ENCODE measurements at regions not wholly inside any gene's neighbourhood (a gene's known extent, or its start where the extent isn't known, plus 50 kb on each side); places are given as distances from the start of the nearest gene placed in this dataset.

- intact Hi-C loops (cut with micrococcal nuclease), result no loop called here
- Mint-ChIP-seq H3K4me1 (ENCODE audit: low read depth) (peaks cover 19% of the 10 kb centered on the region), H3K36me3 (no peaks in the 10 kb centered on the region), H3K9me3 (no peaks in the 10 kb centered on the region), H3K27me3 (peaks cover 12% of the 10 kb centered on the region), H3K4me3 (no peak overlapping the region), H3K27ac (no peak overlapping the region)
- ChIA-PET POLR2A (interaction anchor here (0.6 kb wide), 1 partner anchor 1310 kb away, joined by 4 read pairs; the partner anchor contains the start of gene SLC38A1), CTCF (no interaction called here)
- DNase-seq, result no peak
These were observed 127.0 kb downstream of the RPAP3 start for GRCh38 chr12:47578836-47579235.

- H3K4me3 Mint-ChIP-seq, result no peak overlapping the region
- ChIA-PET POLR2A (no interaction called here), CTCF (no interaction called here)
- DNase-seq, result no peak
- H3K36me3 Mint-ChIP-seq, result no peaks in the 10 kb centered on the region
- no peaks in the 10 kb centered on the region for H3K9me3 Mint-ChIP-seq
- intact Hi-C loops (cut with micrococcal nuclease), result no loop called here
- H3K4me1 Mint-ChIP-seq (ENCODE audit: low read depth), result peaks cover 28% of the 10 kb centered on the region
- no peak overlapping the region for H3K27ac Mint-ChIP-seq
- peaks cover 12% of the 10 kb centered on the region for H3K27me3 Mint-ChIP-seq
These were observed 128.4 kb downstream of the RPAP3 start for GRCh38 chr12:47577206-47577989.

DNA sequence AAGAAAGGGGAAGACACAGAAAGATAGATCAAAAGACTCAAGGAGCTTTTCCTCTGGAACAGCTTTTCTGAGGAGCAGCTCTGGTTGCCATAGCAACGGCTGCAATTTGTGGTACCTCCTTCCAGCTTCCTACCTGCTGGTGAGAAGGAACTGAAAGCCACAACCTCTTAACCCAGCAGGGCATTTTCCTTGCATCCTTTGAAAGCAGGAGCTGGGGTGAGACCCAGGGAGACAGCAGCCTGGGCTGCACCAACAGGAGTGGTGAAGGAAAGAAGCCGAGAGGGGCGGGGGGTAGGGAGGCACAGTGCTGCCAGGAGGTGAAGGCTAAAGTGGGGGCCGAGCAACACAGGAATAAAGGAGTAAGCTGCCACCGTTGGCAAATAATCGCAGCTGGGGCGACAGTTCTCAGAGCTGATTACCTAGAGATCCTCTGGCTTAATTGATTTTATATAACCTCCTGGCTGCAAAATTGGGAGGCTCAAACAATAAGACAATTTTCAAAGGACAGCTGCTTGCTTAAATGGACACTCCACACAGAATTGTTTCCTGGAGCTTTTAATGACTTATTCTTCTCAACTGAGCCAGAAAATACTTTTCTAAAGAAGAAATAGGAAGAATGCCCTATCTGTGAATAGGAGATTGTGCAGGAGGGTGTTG lies 129.4 kb downstream of the RPAP3 start:
- H3K36me3 Mint-ChIP-seq, result no peaks in the 10 kb centered on the region
- POLR2A ChIA-PET, result no interaction called here
- CTCF ChIA-PET, result interaction anchor here (0.6 kb wide), 1 partner anchor 45 kb away, joined by 3 read pairs; no protein-coding TSS in a partner anchor
- no peaks in the 10 kb centered on the region for H3K9me3 Mint-ChIP-seq
- intact Hi-C loops (cut with micrococcal nuclease), result no loop called here
- peaks cover 12% of the 10 kb centered on the region for H3K27me3 Mint-ChIP-seq
- H3K27ac Mint-ChIP-seq, result no peak overlapping the region
- peaks cover 28% of the 10 kb centered on the region for H3K4me1 Mint-ChIP-seq (ENCODE audit: low read depth)
- H3K4me3 Mint-ChIP-seq, result no peak overlapping the region
- no peak for DNase-seq

GRCh38 chr12:47574252-47575021 lies 131.4 kb downstream of the RPAP3 start:
- H3K27me3 Mint-ChIP-seq, result peaks cover 12% of the 10 kb centered on the region
- no peak overlapping the region for H3K4me3 Mint-ChIP-seq
- no peak overlapping the region for H3K27ac Mint-ChIP-seq
- DNase-seq, result no peak
- CTCF ChIA-PET, result interaction anchor here (1.3 kb wide), 1 partner anchor 62 kb away, joined by 4 read pairs; no protein-coding TSS in a partner anchor
- POLR2A ChIA-PET, result interaction anchor here (0.6 kb wide), 1 partner anchor 506 kb away, joined by 3 read pairs; no protein-coding TSS in a partner anchor
- H3K4me1 Mint-ChIP-seq (ENCODE audit: low read depth), result peaks cover 28% of the 10 kb centered on the region
- intact Hi-C loops (cut with micrococcal nuclease), result loop anchor here (5.0 kb wide), 1 partner anchor 162 kb away; no protein-coding TSS in a partner anchor
- H3K36me3 Mint-ChIP-seq, result no peaks in the 10 kb centered on the region
- no peaks in the 10 kb centered on the region for H3K9me3 Mint-ChIP-seq

GRCh38 chr12:47573146-47573659 lies 132.6 kb downstream of the RPAP3 start:
- Mint-ChIP-seq H3K9me3 (no peaks in the 10 kb centered on the region), H3K27me3 (peaks cover 7% of the 10 kb centered on the region), H3K4me1 (ENCODE audit: low read depth) (peaks cover 28% of the 10 kb centered on the region), H3K36me3 (no peaks in the 10 kb centered on the region), H3K4me3 (no peak overlapping the region), H3K27ac (no peak overlapping the region)
- intact Hi-C loops (cut with micrococcal nuclease), result loop anchor here (5.0 kb wide), 1 partner anchor 161 kb away; no protein-coding TSS in a partner anchor
- ChIA-PET POLR2A (interaction anchor here (0.5 kb wide), 1 partner anchor 1166 kb away, joined by 3 read pairs; no protein-coding TSS in a partner anchor), CTCF (no interaction called here)
- DNase-seq, result no peak

DNA sequence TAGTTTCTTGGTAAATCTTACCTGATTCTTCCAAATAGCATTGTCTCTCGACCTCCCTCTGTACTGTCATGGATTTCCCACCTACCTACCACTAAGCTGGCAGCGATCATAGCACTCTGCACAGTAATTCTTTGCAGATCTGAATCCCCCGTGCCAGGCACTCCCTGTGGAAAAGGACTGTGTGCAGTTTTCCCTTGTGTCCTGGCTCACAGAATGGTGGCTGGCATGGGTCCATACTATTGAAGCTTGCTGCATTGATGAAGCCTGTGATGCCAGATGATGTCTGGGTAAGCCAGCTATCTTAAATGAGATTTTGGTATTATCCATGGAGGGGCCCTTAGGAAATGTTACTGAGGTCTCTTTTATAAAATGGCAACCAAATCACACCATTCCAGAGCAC lies 135.7 kb downstream of the RPAP3 start:
- Mint-ChIP-seq H3K4me1 (ENCODE audit: low read depth) (peaks cover 21% of the 10 kb centered on the region), H3K36me3 (no peaks in the 10 kb centered on the region), H3K27me3 (no peaks in the 10 kb centered on the region), H3K27ac (no peak overlapping the region), H3K9me3 (no peaks in the 10 kb centered on the region), H3K4me3 (no peak overlapping the region)
- no peak for DNase-seq
- POLR2A ChIA-PET, result no interaction called here
- CTCF ChIA-PET, result no interaction called here
- intact Hi-C loops (cut with micrococcal nuclease), result loop anchor here (5.0 kb wide), 1 partner anchor 158 kb away; no protein-coding TSS in a partner anchor

GRCh38 chr12:47562201-47562600 lies 143.6 kb downstream of the RPAP3 start:
- ChIA-PET CTCF (no interaction called here), POLR2A (no interaction called here)
- H3K9me3 Mint-ChIP-seq, result no peaks in the 10 kb centered on the region
- intact Hi-C loops (cut with micrococcal nuclease), result no loop called here
- no peaks in the 10 kb centered on the region for H3K36me3 Mint-ChIP-seq
- no peak for DNase-seq
- no peak overlapping the region for H3K27ac Mint-ChIP-seq
- H3K4me3 Mint-ChIP-seq, result no peak overlapping the region
- H3K27me3 Mint-ChIP-seq, result no peaks in the 10 kb centered on the region
- H3K4me1 Mint-ChIP-seq (ENCODE audit: low read depth), result peaks cover 6% of the 10 kb centered on the region

- intact Hi-C loops (cut with micrococcal nuclease), result no loop called here
- DNase-seq, result no peak
- CTCF ChIA-PET, result no interaction called here
- Mint-ChIP-seq H3K36me3 (no peaks in the 10 kb centered on the region), H3K27me3 (no peaks in the 10 kb centered on the region), H3K9me3 (no peaks in the 10 kb centered on the region), H3K4me3 (no peak overlapping the region), H3K27ac (no peak overlapping the region), H3K4me1 (ENCODE audit: low read depth) (peaks cover 6% of the 10 kb centered on the region)
- POLR2A ChIA-PET, result no interaction called here
These were observed 144.1 kb downstream of the RPAP3 start for GRCh38 chr12:47561746-47562145.

DNA sequence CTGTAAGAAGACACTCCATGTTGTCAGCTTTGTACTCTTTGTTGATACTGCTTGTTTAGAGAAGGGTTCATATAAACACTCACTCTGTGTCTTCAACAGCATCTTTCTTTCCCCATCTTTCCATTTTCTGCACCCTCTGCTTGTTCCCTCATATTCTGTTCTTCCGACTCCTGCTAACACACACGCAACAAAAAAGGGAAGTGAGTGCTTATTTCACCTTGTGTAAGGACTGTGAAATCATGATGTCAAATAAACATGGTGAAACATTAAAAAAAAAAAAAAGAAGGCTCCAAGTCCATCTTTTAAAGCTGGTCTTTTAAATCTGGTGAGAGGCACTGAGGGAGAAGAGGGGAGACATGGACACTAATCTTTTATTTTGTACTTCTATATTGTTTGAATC lies 145.4 kb downstream of the RPAP3 start:
- CTCF ChIA-PET, result no interaction called here
- H3K4me1 Mint-ChIP-seq (ENCODE audit: low read depth), result peaks cover 6% of the 10 kb centered on the region
- no peaks in the 10 kb centered on the region for H3K27me3 Mint-ChIP-seq
- no peak overlapping the region for H3K27ac Mint-ChIP-seq
- no peak for DNase-seq
- intact Hi-C loops (cut with micrococcal nuclease), result no loop called here
- POLR2A ChIA-PET, result no interaction called here
- H3K36me3 Mint-ChIP-seq, result no peaks in the 10 kb centered on the region
- no peaks in the 10 kb centered on the region for H3K9me3 Mint-ChIP-seq
- no peak overlapping the region for H3K4me3 Mint-ChIP-seq

DNA sequence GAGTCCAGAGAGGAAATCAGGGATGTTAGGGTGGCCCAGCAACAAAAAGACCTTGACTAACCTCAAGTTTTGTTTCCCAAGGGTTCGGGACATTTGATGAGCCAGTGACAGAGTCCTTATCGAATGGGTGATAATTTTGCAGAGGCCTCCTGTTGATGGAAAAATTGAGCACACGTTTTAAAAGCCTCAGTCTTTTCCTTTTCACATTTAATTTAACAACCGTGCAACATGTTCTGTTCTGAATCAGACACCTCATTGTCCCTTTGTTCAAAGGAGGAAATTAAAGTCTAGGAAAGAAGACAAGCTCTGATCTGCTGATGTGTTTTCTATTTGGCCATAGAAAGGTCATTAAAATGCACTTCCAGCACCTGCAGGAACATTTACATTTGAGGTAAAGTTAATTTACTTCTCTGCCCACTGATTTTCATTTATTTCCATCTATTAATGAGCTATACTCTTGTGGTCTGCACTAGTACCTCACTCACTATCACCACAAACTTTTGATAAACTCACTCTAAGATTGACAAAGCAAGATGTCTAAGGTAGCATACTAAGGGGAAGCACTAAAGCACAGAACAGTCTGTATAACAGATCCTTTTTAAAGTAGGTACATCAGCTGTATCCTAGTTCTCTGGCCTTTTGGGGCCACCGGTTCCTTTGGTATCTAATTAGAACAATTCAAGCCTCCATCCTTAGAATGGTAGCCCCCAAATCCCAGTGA lies 147.0 kb downstream of the RPAP3 start:
- peaks cover 4% of the 10 kb centered on the region for H3K9me3 Mint-ChIP-seq
- peaks cover 6% of the 10 kb centered on the region for H3K4me1 Mint-ChIP-seq (ENCODE audit: low read depth)
- H3K4me3 Mint-ChIP-seq, result no peak overlapping the region
- DNase-seq, result no peak
- ChIA-PET POLR2A (no interaction called here), CTCF (no interaction called here)
- no peaks in the 10 kb centered on the region for H3K27me3 Mint-ChIP-seq
- intact Hi-C loops (cut with micrococcal nuclease), result no loop called here
- H3K36me3 Mint-ChIP-seq, result no peaks in the 10 kb centered on the region
- H3K27ac Mint-ChIP-seq, result no peak overlapping the region

DNA sequence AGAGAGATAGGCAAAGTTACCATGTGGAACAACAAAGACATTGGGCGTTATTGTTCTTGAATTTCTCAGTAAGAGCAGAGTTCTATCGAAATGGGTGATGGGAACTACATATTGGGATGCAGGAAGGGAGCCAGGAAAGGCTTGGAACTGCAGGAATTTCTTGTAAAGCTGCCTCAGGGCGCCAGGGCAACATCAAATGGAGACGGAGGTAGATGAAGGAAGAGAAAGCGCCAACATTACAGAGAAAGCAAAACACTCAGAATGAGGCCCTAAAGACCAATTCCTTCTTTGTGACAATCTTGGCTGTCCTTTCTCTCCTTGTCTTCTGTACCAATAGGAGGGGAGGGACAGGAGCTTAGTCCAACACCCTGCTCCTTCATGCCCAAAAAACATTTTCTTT lies 148.4 kb downstream of the RPAP3 start:
- H3K27ac Mint-ChIP-seq, result no peak overlapping the region
- H3K36me3 Mint-ChIP-seq, result peaks cover 4% of the 10 kb centered on the region
- H3K4me1 Mint-ChIP-seq (ENCODE audit: low read depth), result peaks cover 6% of the 10 kb centered on the region
- H3K9me3 Mint-ChIP-seq, result peaks cover 13% of the 10 kb centered on the region
- ChIA-PET POLR2A (no interaction called here), CTCF (no interaction called here)
- DNase-seq, result no peak
- intact Hi-C loops (cut with micrococcal nuclease), result no loop called here
- H3K4me3 Mint-ChIP-seq, result no peak overlapping the region
- no peaks in the 10 kb centered on the region for H3K27me3 Mint-ChIP-seq

All from activated CD4-positive, alpha-beta memory T cell treated with anti-CD3 and anti-CD28 coated beads for 36 hours (primary cell).